ENCODE measurements at regions not wholly inside any gene's neighbourhood (a gene's known extent, or its start where the extent isn't known, plus 50 kb on each side); places are given as distances from the start of the nearest gene placed in this dataset.

DNA sequence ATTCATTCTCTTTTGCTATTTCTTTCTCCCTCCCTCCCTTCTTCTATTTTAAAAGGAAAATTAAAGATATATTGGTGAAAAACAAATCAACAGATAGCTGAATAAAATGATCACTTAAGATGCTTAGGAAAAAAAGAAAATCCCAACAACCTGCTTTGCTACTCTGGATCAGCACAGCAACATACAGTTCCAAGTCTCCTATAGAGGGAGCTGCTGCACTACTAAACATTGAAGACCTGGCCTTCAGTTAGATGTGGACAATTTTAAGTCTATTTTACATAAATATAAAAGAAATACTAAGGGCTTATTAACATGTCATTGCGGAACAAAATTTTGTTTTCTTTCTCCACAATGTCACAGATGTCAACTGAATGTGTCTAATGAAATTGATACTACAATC is 226.4 kb downstream of the MAGEB5 start:
- H3K4me3 ChIP-seq (ENCODE audit: control insufficient read depth, low read depth, low read length), result no peak overlapping the region
- no peak for DNase-seq (ENCODE audit: low read depth)
- no peak for TF ChIP-seq CTCF (IDR thresholded peaks at IDR 0.05; ENCODE audit: control insufficient read depth, insufficient read depth, low read depth, low read length, missing control alignments)

DNA sequence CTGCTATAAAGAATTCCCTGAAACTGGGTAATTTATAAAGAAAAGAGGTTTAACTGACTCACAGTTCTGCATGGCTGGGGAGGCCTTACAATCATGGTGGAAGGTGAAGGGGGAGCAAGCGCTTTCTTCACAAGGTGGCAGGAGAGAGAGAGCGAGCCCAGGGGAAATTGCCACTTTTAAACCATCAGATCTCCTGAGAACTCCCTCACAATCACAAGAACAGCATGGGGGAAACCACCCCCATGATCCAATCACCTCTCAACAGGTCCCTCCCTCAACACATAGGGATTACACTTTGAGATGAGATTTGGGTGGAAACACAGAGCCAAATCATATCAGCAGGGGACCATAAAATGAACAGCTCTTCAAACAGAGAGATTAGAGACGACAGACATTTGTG is 198.6 kb downstream of the MAGEB5 start:
- H3K4me3 ChIP-seq (ENCODE audit: control insufficient read depth, low read depth, low read length), result no peak overlapping the region
- DNase-seq (ENCODE audit: low read depth), result no peak
- no peak for TF ChIP-seq CTCF (IDR thresholded peaks at IDR 0.05; ENCODE audit: control insufficient read depth, insufficient read depth, low read depth, low read length, missing control alignments)

DNA sequence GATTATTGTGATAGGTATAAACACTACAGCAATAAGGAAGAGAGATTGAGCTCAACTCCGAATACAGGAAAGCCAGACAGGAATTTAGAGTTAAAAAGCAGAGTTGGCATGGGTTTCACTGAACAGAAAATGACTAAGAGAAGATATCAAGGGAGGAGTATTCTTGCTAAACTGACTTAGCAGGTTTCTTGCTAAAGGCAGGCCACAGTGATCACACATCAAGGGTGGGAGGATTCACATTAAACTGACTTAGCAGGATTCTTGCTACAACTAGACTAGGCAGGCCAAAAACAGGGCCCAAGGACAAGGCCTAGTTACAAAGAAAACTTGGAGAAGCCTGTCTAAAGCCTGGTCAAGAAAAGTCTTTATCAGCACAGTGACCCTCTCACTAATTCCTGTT is 195.1 kb downstream of the MAGEB5 start:
- no peak for DNase-seq (ENCODE audit: low read depth)
- no peak overlapping the region for H3K4me3 ChIP-seq (ENCODE audit: control insufficient read depth, low read depth, low read length)
- no peak for TF ChIP-seq CTCF (IDR thresholded peaks at IDR 0.05; ENCODE audit: control insufficient read depth, insufficient read depth, low read depth, low read length, missing control alignments)

DNA sequence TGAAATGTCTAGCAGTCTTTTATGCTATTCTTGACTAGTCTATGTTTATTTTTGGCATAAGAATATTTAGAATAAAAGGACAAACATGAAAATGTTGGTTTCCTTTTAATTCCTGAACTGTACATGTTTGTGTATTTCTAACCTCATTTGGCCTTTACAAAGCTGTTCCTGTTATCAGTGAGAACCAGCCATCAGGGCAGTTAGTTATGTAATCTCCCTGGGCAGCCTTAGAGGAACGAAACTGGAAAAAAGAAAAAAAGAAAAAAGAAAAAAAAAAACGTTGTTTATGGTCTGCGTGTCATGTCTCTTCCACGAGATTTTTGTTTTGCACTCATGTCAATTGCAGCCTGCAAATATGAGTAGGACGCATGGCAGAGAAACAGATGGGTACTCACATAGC is 193.7 kb downstream of the MAGEB5 start:
- H3K4me3 ChIP-seq (ENCODE audit: control insufficient read depth, low read depth, low read length), result no peak overlapping the region
- DNase-seq (ENCODE audit: low read depth), result no peak
- TF ChIP-seq CTCF (IDR thresholded peaks at IDR 0.05; ENCODE audit: control insufficient read depth, insufficient read depth, low read depth, low read length, missing control alignments), result no peak

DNA sequence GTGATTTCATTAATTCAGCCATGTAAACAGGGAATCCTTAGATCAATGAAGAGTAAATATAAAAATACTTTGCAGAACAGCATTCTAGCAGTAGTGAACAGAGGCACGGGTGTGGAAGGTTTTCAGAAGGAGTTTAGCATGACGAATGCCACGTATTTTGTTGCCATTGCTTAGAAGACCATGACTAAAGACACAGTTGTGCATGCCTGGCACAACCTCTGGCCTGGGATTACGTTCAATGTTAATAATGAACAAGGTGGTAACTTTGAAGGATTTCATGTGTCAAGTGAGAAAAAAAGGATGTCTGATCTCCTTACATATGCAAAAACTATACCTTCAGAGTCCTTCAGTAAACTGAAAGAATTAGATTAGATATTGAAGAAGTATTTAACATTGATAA is 171.9 kb downstream of the MAGEB5 start:
- no peak for DNase-seq (ENCODE audit: low read depth)

GRCh38 chrX:26376037-26376708 is 160.2 kb downstream of the MAGEB5 start:
- no peak for DNase-seq (ENCODE audit: low read depth)
- no peak overlapping the region for H3K4me3 ChIP-seq (ENCODE audit: control insufficient read depth, low read depth, low read length)
- no peak for TF ChIP-seq CTCF (IDR thresholded peaks at IDR 0.05; ENCODE audit: control insufficient read depth, insufficient read depth, low read depth, low read length, missing control alignments)

More for the DNA sequence above, 171.9 kb downstream of the MAGEB5 start:
- no peak overlapping the region for H3K4me3 ChIP-seq (ENCODE audit: control insufficient read depth, low read depth, low read length)
- TF ChIP-seq CTCF (IDR thresholded peaks at IDR 0.05; ENCODE audit: control insufficient read depth, insufficient read depth, low read depth, low read length, missing control alignments), result no peak
